ENCODE measurements at regions not wholly inside any gene's neighbourhood (a gene's known extent, or its start where the extent isn't known, plus 50 kb on each side); places are given as distances from the start of the nearest gene placed in this dataset.

DNA sequence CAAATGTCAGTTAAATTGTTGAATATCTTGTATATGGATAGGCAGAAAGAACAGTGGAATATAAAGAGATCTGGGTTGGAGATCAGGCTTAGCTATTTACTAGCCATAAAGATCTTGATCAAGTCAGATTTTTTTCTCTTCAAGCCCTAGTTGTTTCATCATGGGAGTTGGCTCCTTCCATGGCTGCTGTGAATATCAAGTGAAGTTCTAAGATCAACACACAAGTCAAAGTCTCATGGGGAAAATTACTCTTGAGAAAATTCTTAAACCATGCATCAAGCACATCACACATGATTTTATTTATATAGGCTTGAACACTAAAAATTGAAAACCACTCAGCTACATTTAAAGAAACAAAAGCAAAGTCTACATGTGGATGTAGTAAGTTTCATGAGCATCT lies 79.8 kb downstream of the C1D start:
- TF ChIP-seq, protein P1, sequence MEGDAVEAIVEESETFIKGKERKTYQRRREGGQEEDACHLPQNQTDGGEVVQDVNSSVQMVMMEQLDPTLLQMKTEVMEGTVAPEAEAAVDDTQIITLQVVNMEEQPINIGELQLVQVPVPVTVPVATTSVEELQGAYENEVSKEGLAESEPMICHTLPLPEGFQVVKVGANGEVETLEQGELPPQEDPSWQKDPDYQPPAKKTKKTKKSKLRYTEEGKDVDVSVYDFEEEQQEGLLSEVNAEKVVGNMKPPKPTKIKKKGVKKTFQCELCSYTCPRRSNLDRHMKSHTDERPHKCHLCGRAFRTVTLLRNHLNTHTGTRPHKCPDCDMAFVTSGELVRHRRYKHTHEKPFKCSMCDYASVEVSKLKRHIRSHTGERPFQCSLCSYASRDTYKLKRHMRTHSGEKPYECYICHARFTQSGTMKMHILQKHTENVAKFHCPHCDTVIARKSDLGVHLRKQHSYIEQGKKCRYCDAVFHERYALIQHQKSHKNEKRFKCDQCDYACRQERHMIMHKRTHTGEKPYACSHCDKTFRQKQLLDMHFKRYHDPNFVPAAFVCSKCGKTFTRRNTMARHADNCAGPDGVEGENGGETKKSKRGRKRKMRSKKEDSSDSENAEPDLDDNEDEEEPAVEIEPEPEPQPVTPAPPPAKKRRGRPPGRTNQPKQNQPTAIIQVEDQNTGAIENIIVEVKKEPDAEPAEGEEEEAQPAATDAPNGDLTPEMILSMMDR (IDR thresholded peaks at IDR 0.05): no peak
- TF ChIP-seq POLR2A (IDR thresholded peaks at IDR 0.05): no peak
- Histone ChIP-seq H3K27me3 (no peaks in the 10 kb centered on the region), H3K4me1 (replicated peaks in 1 of 2) (no peaks in the 10 kb centered on the region), H3K4me3 (no peak overlapping the region), H3K9me3 (replicated peaks in 1 of 3) (no peaks in the 10 kb centered on the region), H3K27ac (no peak overlapping the region), H3K36me3 (replicated peaks in 1 of 2) (no peaks in the 10 kb centered on the region)
- intact Hi-C loops (cut with DNase I): no loop called here
- no peak for DNase-seq

DNA sequence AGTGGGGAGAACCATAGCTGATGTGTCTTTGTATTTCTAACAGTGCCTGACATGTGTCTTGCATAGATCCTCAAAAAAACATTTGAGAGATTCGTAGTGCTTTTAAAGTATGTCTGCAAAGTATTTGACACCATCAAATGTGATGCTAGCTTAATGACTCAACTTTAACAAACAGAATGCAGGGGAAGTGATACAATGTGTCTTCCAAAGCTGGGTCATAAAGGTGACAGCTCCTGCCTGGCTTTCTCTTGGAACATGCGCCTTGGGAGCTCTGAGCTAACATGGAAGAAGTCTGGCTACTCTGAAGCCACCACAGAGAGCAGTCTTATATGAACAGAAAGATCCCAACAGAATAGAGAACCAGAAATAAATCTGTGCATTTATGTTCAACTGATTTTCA lies 78.2 kb downstream of the C1D start:
- H3K4me3 ChIP-seq: no peak overlapping the region
- H3K27ac ChIP-seq: no peak overlapping the region
- no peaks in the 10 kb centered on the region for H3K27me3 ChIP-seq
- no peaks in the 10 kb centered on the region for H3K9me3 ChIP-seq (replicated peaks in 1 of 3)
- WGBS, 4 donors: 73 to 84% (median 82%) methylated on average over 2 of the region's 2 CpGs
- DNase-seq: no peak
- intact Hi-C loops (cut with DNase I): no loop called here
- TF ChIP-seq, protein P1 (IDR thresholded peaks at IDR 0.05): no peak
- TF ChIP-seq POLR2A (IDR thresholded peaks at IDR 0.05): no peak
- H3K4me1 ChIP-seq (replicated peaks in 1 of 2): no peaks in the 10 kb centered on the region
- no peaks in the 10 kb centered on the region for H3K36me3 ChIP-seq (replicated peaks in 1 of 2)

DNA sequence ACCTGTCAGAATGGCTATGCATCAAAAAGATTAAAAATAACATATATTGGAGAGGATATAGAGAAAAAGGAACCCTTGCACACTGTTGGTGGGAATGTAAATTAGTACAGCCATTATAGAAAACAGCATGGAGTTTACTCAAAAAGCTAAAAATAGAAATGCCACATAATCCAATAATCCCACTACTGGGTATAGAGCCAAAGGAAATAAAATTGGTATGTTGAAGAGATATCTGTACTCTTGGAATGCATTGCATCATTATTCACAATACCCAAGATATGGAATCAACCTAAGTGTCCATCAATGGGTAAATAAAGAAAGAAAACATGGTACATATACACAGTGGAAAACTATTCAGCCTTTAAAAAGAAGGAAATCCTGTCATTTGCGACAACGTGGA lies 77.2 kb downstream of the C1D start:
- WGBS, 4 donors: 78 to 87% (median 84%) methylated on average over 2 of the region's 2 CpGs
- no peak overlapping the region for H3K27ac ChIP-seq
- no peak for DNase-seq
- no peaks in the 10 kb centered on the region for H3K27me3 ChIP-seq
- H3K4me3 ChIP-seq: no peak overlapping the region
- no peaks in the 10 kb centered on the region for H3K9me3 ChIP-seq (replicated peaks in 1 of 3)
- TF ChIP-seq, protein P1 (IDR thresholded peaks at IDR 0.05): no peak
- no peak for TF ChIP-seq POLR2A (IDR thresholded peaks at IDR 0.05)
- intact Hi-C loops (cut with DNase I): no loop called here
- no peaks in the 10 kb centered on the region for H3K36me3 ChIP-seq (replicated peaks in 1 of 2)
- H3K4me1 ChIP-seq (replicated peaks in 1 of 2): no peaks in the 10 kb centered on the region

DNA sequence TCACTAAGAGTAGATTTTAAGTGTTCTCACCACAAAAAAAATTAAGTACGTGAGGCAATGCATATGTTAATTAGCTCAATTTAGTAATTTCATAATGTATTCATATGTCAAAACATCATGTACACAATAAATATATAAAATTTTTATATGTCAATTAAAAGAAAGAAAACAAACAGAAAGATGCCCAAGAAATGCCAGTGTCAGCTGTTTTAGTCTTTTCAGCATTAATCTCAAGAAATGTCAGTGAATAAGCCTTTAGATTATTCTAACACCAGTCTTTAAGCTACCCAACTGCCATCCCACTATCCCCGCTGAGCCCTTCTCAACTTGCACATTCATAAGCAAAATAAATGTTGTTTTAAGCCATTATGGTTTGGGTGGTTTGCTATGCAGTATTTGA lies 76.5 kb downstream of the C1D start:
- TF ChIP-seq POLR2A (IDR thresholded peaks at IDR 0.05): no peak
- Histone ChIP-seq H3K27me3 (no peaks in the 10 kb centered on the region), H3K27ac (no peak overlapping the region), H3K9me3 (replicated peaks in 1 of 3) (no peaks in the 10 kb centered on the region), H3K4me1 (replicated peaks in 1 of 2) (no peaks in the 10 kb centered on the region), H3K36me3 (replicated peaks in 1 of 2) (no peaks in the 10 kb centered on the region), H3K4me3 (no peak overlapping the region)
- 80 to 89% (median 84%) methylated on average over 2 of the region's 2 CpGs for WGBS, 4 donors
- DNase-seq: no peak
- intact Hi-C loops (cut with DNase I): no loop called here

All from adrenal gland (tissue), 9 donors.